ENCODE measurements at regions not wholly inside any gene's neighbourhood (a gene's known extent, or its start where the extent isn't known, plus 50 kb on each side); places are given as distances from the start of the nearest gene placed in this dataset.

DNA sequence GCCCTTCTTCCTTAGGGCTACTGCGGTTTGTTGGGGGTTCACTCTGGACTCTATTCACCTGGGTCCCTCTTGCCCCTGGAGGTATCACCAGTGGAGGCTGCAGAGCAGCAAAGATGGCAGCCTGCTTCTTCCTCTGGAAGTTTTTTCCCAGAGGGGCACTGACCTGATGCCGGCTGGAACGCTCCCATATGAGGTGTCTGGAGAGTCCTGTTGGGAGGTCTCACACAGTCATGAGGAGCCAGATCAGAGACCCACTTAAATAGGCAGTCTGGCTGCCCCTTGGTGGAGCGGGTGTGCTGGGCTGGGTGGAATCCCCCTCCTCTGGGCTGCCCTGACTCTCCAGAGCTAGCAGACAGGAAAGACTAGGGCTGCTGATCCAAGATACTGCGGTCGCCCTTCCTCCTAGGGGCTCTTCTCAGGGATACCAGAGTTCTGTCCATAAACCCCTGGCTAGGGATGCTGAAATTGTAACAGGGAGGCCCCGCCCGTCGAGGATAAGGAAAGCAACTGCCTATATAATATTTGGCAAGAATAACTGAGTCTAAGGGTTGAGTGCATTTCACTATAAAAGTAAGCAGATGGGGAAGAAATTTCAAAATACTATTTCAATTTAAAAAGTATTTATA lies 140.7 kb downstream of the NOL4 start:
- TF ChIP-seq YY1 (IDR thresholded peaks at IDR 0.05) (no peak), CTCF (IDR thresholded peaks at IDR 0.05; ENCODE audit: low read depth, low read length, missing input control) (no peak), REST (IDR thresholded peaks at IDR 0.05) (no peak), EGR1 (IDR thresholded peaks at IDR 0.05; ENCODE audit: low read depth in 2 of 2) (no peak), SP1 (IDR thresholded peaks at IDR 0.05) (no peak), RXRA (IDR thresholded peaks at IDR 0.05) (no peak), TAF1 (conservative IDR thresholded peaks at IDR 0.05) (no peak), FOXA1 (IDR thresholded peaks at IDR 0.05) (no peak), GABPA (IDR thresholded peaks at IDR 0.05 in 1 of 2, conservative IDR thresholded peaks at IDR 0.05 in 1 of 2) (no peak), NR2F2 (IDR thresholded peaks at IDR 0.05) (no peak), JUND (IDR thresholded peaks at IDR 0.05) (no peak)
- TF ChIP-seq, protein P1, sequence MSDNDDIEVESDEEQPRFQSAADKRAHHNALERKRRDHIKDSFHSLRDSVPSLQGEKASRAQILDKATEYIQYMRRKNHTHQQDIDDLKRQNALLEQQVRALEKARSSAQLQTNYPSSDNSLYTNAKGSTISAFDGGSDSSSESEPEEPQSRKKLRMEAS (IDR thresholded peaks at IDR 0.05) = no peak
- TF ChIP-seq, protein P2, sequence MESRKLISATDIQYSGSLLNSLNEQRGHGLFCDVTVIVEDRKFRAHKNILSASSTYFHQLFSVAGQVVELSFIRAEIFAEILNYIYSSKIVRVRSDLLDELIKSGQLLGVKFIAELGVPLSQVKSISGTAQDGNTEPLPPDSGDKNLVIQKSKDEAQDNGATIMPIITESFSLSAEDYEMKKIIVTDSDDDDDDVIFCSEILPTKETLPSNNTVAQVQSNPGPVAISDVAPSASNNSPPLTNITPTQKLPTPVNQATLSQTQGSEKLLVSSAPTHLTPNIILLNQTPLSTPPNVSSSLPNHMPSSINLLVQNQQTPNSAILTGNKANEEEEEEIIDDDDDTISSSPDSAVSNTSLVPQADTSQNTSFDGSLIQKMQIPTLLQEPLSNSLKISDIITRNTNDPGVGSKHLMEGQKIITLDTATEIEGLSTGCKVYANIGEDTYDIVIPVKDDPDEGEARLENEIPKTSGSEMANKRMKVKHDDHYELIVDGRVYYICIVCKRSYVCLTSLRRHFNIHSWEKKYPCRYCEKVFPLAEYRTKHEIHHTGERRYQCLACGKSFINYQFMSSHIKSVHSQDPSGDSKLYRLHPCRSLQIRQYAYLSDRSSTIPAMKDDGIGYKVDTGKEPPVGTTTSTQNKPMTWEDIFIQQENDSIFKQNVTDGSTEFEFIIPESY (IDR thresholded peaks at IDR 0.05) = no peak
